Keratinocyte (primary cell): ENCODE measurements at regions not wholly inside any gene's neighbourhood (a gene's known extent, or its start where the extent isn't known, plus 50 kb on each side); places are given as distances from the start of the nearest gene placed in this dataset.

ENCODE experiments used
- DNase-seq: peaks from one replicate; pipeline ENCODE4 v3.0.0-alpha.2; 2011; ENCODE audit warnings: low read depth, missing footprints, low spot score
- FAIRE-seq: peaks from 2 replicates; lab custom pipeline; 2011; peaks lifted over from hg19 to GRCh38; lab: Jason Lieb, UNC
- H2AFZ ChIP-seq: 2 replicates; pipeline ENCODE4 v1.6.0; 2012; ENCODE audit warnings: low read length, control low read depth, inconsistent platforms; ENCODE audit not compliant: control insufficient read depth
- H3K27ac ChIP-seq: 2 replicates; pipeline ENCODE4 v1.5.1; 2011; ENCODE audit warnings: low read length; ENCODE audit not compliant: control insufficient read depth, insufficient read depth
- H3K27me3 ChIP-seq: 3 replicates; pipeline ENCODE4 v1.6.0; 2011; ENCODE audit warnings: low read length; ENCODE audit not compliant: control insufficient read depth, insufficient read depth; ENCODE audit errors: extremely low read depth
- H3K36me3 ChIP-seq, 2 experiments: 2 replicates in 1 of 2; 3 replicates in 1 of 2; pipeline ENCODE4 v1.5.1; 2011; ENCODE audit warnings: low read length in 2 of 2, mild to moderate bottlenecking in 1 of 2; ENCODE audit not compliant: control insufficient read depth in 2 of 2, insufficient read depth in 2 of 2; ENCODE audit errors: extremely low read depth in 1 of 2
- H3K4me1 ChIP-seq: 3 replicates; pipeline ENCODE4 v1.5.1; 2011; ENCODE audit warnings: low read length; ENCODE audit not compliant: control insufficient read depth, insufficient read depth; ENCODE audit errors: extremely low read depth
- H3K4me2 ChIP-seq: 3 replicates; pipeline ENCODE4 v1.6.0; 2011; ENCODE audit warnings: low read depth, low read length; ENCODE audit not compliant: control insufficient read depth, insufficient read depth; ENCODE audit errors: extremely low read depth
- H3K4me3 ChIP-seq, 3 experiments: fragments of 200-600 bp in 1 of 3; sonication (generic) in 1 of 3; 2 replicates in 2 of 3; 3 replicates in 1 of 3; pipeline ENCODE4 v1.5.1; 2011 to 2016; ENCODE audit warnings: low read length in 3 of 3, mild to moderate bottlenecking in 3 of 3, control low read depth in 2 of 3, inconsistent platforms in 1 of 3, low read depth in 1 of 3, mixed read lengths in 1 of 3, mixed run types in 1 of 3, moderate library complexity in 1 of 3; ENCODE audit not compliant: control insufficient read depth in 2 of 3, insufficient read depth in 2 of 3; ENCODE audit errors: extremely low read depth in 1 of 3
- H3K79me2 ChIP-seq: 2 replicates; pipeline ENCODE4 v1.6.0; 2012; ENCODE audit warnings: low read length; ENCODE audit not compliant: control insufficient read depth, insufficient read depth
- H3K9ac ChIP-seq: 3 replicates; pipeline ENCODE4 v1.6.0; 2011; ENCODE audit warnings: low read length; ENCODE audit not compliant: control insufficient read depth, insufficient read depth; ENCODE audit errors: extremely low read depth
- H3K9me1 ChIP-seq: 3 replicates; pipeline ENCODE4 v1.6.0; 2011; ENCODE audit warnings: low read length; ENCODE audit not compliant: control insufficient read depth, insufficient read depth; ENCODE audit errors: extremely low read depth
- H3K9me3 ChIP-seq: 2 replicates; pipeline ENCODE4 v1.5.1; 2012; ENCODE audit warnings: low read depth, low read length; ENCODE audit not compliant: control insufficient read depth
- H4K20me1 ChIP-seq: 3 replicates; pipeline ENCODE4 v1.6.0; 2011; ENCODE audit warnings: low read length; ENCODE audit not compliant: control insufficient read depth, insufficient read depth; ENCODE audit errors: extremely low read depth
- CTCF ChIP-seq, 3 experiments: IDR thresholded peaks in 1 of 3; conservative IDR thresholded peaks in 1 of 3; optimal IDR thresholded peaks in 1 of 3; 2 replicates in 2 of 3; 3 replicates in 1 of 3; pipeline versions ENCODE3 to v1.5.1; 2011; ENCODE audit warnings: low read length in 3 of 3, mild to moderate bottlenecking in 3 of 3, moderate library complexity in 2 of 3, control low read depth in 1 of 3, inconsistent platforms in 1 of 3; ENCODE audit not compliant: insufficient read depth in 2 of 3; ENCODE audit errors: extremely low read depth in 1 of 3
- EZH2 ChIP-seq: IDR thresholded peaks from one replicate; pipeline ENCODE4 v1.6.1; 2012; ENCODE audit warnings: inconsistent platforms, mild to moderate bottlenecking, low read length, moderate library complexity
- dilution Hi-C: fragments of 300-500 bp; cut with MboI; formaldehyde crosslinking; loops from one replicate; pipeline ENCODE4 v1.7.0; 2020; ENCODE audit warnings: low sequenced_read_pairs; ENCODE audit not compliant: extremely low pct_ligation_motif_present

GRCh38 chr2:30037016-30037415 lies 109.8 kb upstream of the YPEL5 start:
- no peak overlapping the region for H2AFZ ChIP-seq
- H3K4me2 ChIP-seq = no peak overlapping the region
- H3K4me3 ChIP-seq = no peak overlapping the region
- no peak overlapping the region for H3K9ac ChIP-seq
- no peak for DNase-seq
- peaks cover 6% of the 10 kb centered on the region for H3K27me3 ChIP-seq
- H3K36me3 ChIP-seq = no peaks in the 10 kb centered on the region
- H3K9me1 ChIP-seq = no peaks in the 10 kb centered on the region
- FAIRE-seq = no peak
- dilution Hi-C loops = no loop called here
- H3K79me2 ChIP-seq = no peaks in the 10 kb centered on the region
- H3K27ac ChIP-seq = no peak overlapping the region
- no peaks in the 10 kb centered on the region for H3K9me3 ChIP-seq
- peaks cover 2% of the 10 kb centered on the region for H3K4me1 ChIP-seq
- H4K20me1 ChIP-seq = no peaks in the 10 kb centered on the region
- TF ChIP-seq EZH2 (no peak), CTCF (optimal IDR thresholded peaks at IDR 0.05 in 1 of 3, IDR thresholded peaks at IDR 0.05 in 1 of 3, conservative IDR thresholded peaks at IDR 0.05 in 1 of 3; ENCODE audit: extremely low read depth in 1 of 3, insufficient read depth in 2 of 3, low read length in 3 of 3) (no peak)

GRCh38 chr2:30038419-30038818 lies 108.4 kb upstream of the YPEL5 start:
- DNase-seq (no peak), FAIRE-seq (peak; percentile 74)
- H3K27me3 ChIP-seq = peaks cover 6% of the 10 kb centered on the region
- peaks cover 2% of the 10 kb centered on the region for H3K4me1 ChIP-seq
- no peaks in the 10 kb centered on the region for H4K20me1 ChIP-seq
- H3K9me1 ChIP-seq = no peaks in the 10 kb centered on the region
- no peak for TF ChIP-seq CTCF (optimal IDR thresholded peaks at IDR 0.05 in 1 of 3, IDR thresholded peaks at IDR 0.05 in 1 of 3, conservative IDR thresholded peaks at IDR 0.05 in 1 of 3; ENCODE audit: extremely low read depth in 1 of 3, insufficient read depth in 2 of 3, low read length in 3 of 3)
- H3K4me2 ChIP-seq = no peak overlapping the region
- H3K4me3 ChIP-seq = no peak overlapping the region
- H3K9ac ChIP-seq = no peak overlapping the region
- dilution Hi-C loops = no loop called here
- H3K9me3 ChIP-seq = no peaks in the 10 kb centered on the region
- H3K27ac ChIP-seq = no peak overlapping the region
- H3K36me3 ChIP-seq = no peaks in the 10 kb centered on the region
- H3K79me2 ChIP-seq = no peaks in the 10 kb centered on the region
- H2AFZ ChIP-seq = no peak overlapping the region
